ENCODE measurements at regions not wholly inside any gene's neighbourhood (a gene's known extent, or its start where the extent isn't known, plus 50 kb on each side); places are given as distances from the start of the nearest gene placed in this dataset.
"Not testable (repeated sequence)": the region's sequence is repeated elsewhere in the genome, so short reads cannot be mapped to it uniquely, and the experiment has no call there.

GRCh38 chr4:179361978-179362486, 1919.8 kb upstream of the AGA start:
- no peaks in the 10 kb centered on the region for H3K36me3 Mint-ChIP-seq (ENCODE audit: low read depth)
- peaks cover 4% of the 10 kb centered on the region for H3K27me3 Mint-ChIP-seq (ENCODE audit: low read depth)
- no peak for TF ChIP-seq CTCF (IDR thresholded peaks at IDR 0.05; ENCODE audit: unreplicated experiment in 3 of 3)
- H3K9me3 Mint-ChIP-seq = no peaks in the 10 kb centered on the region
- no peaks in the 10 kb centered on the region for H3K4me1 Mint-ChIP-seq
- H3K4me3 Mint-ChIP-seq = no peak overlapping the region
- no peak overlapping the region for H3K27ac Mint-ChIP-seq

DNA sequence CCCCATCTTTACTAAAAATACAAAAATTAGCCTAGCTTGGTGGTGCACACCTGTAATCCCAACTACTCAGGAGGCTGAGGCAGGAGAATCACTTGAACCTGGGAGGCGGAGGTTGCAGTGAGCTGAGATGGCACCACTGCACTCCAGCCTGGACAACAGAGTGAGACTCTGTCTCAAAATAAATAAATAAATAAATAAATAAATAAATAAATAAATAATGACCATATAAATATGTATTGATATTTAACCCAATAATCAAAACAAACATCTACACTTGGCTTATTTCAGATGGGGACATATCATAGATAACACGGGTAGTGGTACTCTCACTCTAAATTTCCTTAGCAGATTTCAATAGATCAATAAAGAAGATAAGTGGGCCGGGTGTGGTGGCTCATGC, 1923.7 kb upstream of the AGA start:
- H3K27me3 Mint-ChIP-seq (ENCODE audit: low read depth); H3K36me3 Mint-ChIP-seq (ENCODE audit: low read depth); H3K4me3 Mint-ChIP-seq; H3K4me1 Mint-ChIP-seq; H3K9me3 Mint-ChIP-seq; H3K27ac Mint-ChIP-seq: not testable (repeated sequence)

DNA sequence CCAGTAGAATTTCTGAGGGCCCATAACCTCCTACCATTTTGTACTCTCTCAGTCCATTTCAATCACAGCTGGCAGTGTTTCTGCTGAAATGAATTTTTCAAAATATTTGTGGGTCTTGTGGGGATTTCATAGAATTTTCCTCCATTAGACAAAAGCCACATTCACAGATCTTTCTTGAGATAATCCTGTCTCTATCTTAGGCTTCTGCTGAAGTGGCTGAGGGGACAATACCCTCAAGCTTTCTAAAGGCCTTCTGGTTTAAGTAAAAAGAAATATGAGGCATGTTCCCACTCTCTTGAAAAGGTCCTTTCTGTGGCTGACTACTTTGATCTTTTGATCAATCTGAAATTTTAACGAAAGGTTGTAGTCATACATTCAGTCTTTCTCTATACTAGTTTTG, 1930.0 kb upstream of the AGA start:
- peaks cover 3% of the 10 kb centered on the region for H3K9me3 Mint-ChIP-seq

DNA sequence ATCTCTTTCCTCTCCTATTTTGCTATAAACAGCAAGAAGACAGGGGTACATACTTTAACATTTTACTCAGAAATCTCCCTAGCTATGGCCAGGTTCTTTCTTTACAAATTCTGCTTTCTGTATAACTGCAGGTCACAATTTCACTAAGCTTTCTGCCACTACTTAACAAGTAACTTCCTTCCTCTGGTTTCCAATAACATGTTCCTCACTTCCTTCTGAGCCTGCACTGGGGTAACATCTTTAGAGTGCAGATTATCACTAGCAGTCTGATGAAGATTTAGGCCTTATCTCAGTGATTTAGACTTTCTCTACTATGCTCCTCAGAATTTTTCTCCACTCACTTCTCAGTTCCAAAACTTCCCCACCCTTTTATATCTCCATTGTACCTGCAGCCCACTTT, 1930.5 kb upstream of the AGA start:
- Mint-ChIP-seq H3K36me3 (ENCODE audit: low read depth) (no peaks in the 10 kb centered on the region), H3K4me1 (no peaks in the 10 kb centered on the region), H3K9me3 (peaks cover 3% of the 10 kb centered on the region), H3K4me3 (no peak overlapping the region), H3K27me3 (ENCODE audit: low read depth) (no peaks in the 10 kb centered on the region), H3K27ac (no peak overlapping the region)
- no peak for TF ChIP-seq CTCF (IDR thresholded peaks at IDR 0.05; ENCODE audit: unreplicated experiment in 3 of 3)

More for the DNA sequence above, 1930.0 kb upstream of the AGA start:
- no peak for TF ChIP-seq CTCF (IDR thresholded peaks at IDR 0.05; ENCODE audit: unreplicated experiment in 3 of 3)
- Mint-ChIP-seq H3K27me3 (ENCODE audit: low read depth) (no peaks in the 10 kb centered on the region), H3K4me1 (no peaks in the 10 kb centered on the region), H3K4me3 (no peak overlapping the region), H3K27ac (no peak overlapping the region), H3K36me3 (ENCODE audit: low read depth) (no peaks in the 10 kb centered on the region)

GRCh38 chr4:179378847-179379246, 1936.6 kb upstream of the AGA start:
- not testable (repeated sequence) for H3K27me3 Mint-ChIP-seq (ENCODE audit: low read depth); H3K4me1 Mint-ChIP-seq; H3K27ac Mint-ChIP-seq; H3K4me3 Mint-ChIP-seq; H3K36me3 Mint-ChIP-seq (ENCODE audit: low read depth); H3K9me3 Mint-ChIP-seq

DNA sequence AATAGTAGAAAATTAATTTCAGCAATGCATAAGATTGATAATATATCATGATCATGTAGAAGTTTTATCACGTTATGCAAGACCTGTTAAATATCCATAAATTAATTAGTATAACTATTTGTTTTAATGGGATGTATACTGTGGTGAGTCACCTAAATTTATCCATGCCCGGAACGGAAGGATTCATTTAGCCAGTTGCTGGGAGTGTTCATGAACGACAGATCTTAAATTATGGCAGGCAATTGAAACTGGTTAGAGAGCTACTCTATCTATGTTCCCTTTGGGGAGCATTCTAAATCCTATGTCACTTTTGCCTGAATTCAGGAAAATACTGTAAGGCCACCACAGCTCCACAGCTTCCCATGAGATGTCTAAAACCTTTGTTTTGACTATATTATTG, 1950.5 kb upstream of the AGA start:
- Mint-ChIP-seq H3K4me3 (no peak overlapping the region), H3K36me3 (ENCODE audit: low read depth) (peaks cover 4% of the 10 kb centered on the region), H3K27me3 (ENCODE audit: low read depth) (no peaks in the 10 kb centered on the region), H3K4me1 (no peaks in the 10 kb centered on the region), H3K27ac (no peak overlapping the region), H3K9me3 (peaks cover 5% of the 10 kb centered on the region)
- no peak for TF ChIP-seq CTCF (IDR thresholded peaks at IDR 0.05; ENCODE audit: unreplicated experiment in 3 of 3)

GRCh38 chr4:179398414-179398813, 1956.2 kb upstream of the AGA start:
- Mint-ChIP-seq H3K4me1 (no peaks in the 10 kb centered on the region), H3K4me3 (no peak overlapping the region), H3K9me3 (peaks cover 5% of the 10 kb centered on the region), H3K27me3 (ENCODE audit: low read depth) (no peaks in the 10 kb centered on the region), H3K27ac (no peak overlapping the region), H3K36me3 (ENCODE audit: low read depth) (peaks cover 4% of the 10 kb centered on the region)
- no peak for TF ChIP-seq CTCF (IDR thresholded peaks at IDR 0.05; ENCODE audit: unreplicated experiment in 3 of 3)
